GDM1 (cell line): ENCODE measurements at regions not wholly inside any gene's neighbourhood (a gene's known extent, or its start where the extent isn't known, plus 50 kb on each side); places are given as distances from the start of the nearest gene placed in this dataset.

Experiments used
- DNase-seq: peaks from one replicate; lab custom pipeline; 2025; lab: John Stamatoyannopoulos, UW

- peak; percentile 62 for DNase-seq
These were observed 49.8 kb upstream of the BAHCC1 start for GRCh38 chr17:81345228-81346089.
